NT2/D1 (cell line): ENCODE measurements at regions not wholly inside any gene's neighbourhood (a gene's known extent, or its start where the extent isn't known, plus 50 kb on each side); places are given as distances from the start of the nearest gene placed in this dataset.

Source experiments
- DNase-seq: peaks from one replicate; pipeline ENCODE4 v3.0.0-alpha.2; 2011; ENCODE audit warnings: low read depth, low spot score
- H3K27me3 ChIP-seq: 2 replicates; pipeline ENCODE4 v1.6.0; 2011; ENCODE audit warnings: mild to moderate bottlenecking; ENCODE audit not compliant: insufficient read length, insufficient read depth
- H3K36me3 ChIP-seq: 2 replicates; pipeline ENCODE4 v1.6.1; 2011; ENCODE audit warnings: mild to moderate bottlenecking, low read length, mixed read lengths; ENCODE audit not compliant: insufficient read depth, insufficient read length
- H3K4me1 ChIP-seq: 2 replicates; pipeline ENCODE4 v1.5.1; 2011; ENCODE audit not compliant: insufficient read depth, insufficient read length
- H3K4me3 ChIP-seq: 2 replicates; pipeline ENCODE4 v1.5.1; 2011; ENCODE audit warnings: low read depth; ENCODE audit not compliant: insufficient read length
- H3K9ac ChIP-seq: 2 replicates; pipeline ENCODE4 v1.6.0; 2011; ENCODE audit warnings: low read depth; ENCODE audit not compliant: insufficient read length
- H3K9me3 ChIP-seq: 2 replicates; pipeline ENCODE4 v1.5.1; 2011; ENCODE audit warnings: mild to moderate bottlenecking, low read length; ENCODE audit not compliant: insufficient read depth
- SUZ12 ChIP-seq: IDR thresholded peaks from 2 replicates; pipeline ENCODE4 v1.6.1; 2011; ENCODE audit not compliant: insufficient read length, insufficient read depth; ENCODE audit errors: extremely low read depth
- YY1 ChIP-seq: IDR thresholded peaks from 2 replicates; pipeline ENCODE4 v1.6.1; 2011; ENCODE audit not compliant: insufficient read length, insufficient read depth
- ZNF274 ChIP-seq: IDR thresholded peaks from 2 replicates; pipeline ENCODE4 v1.6.1; 2011; ENCODE audit warnings: mild to moderate bottlenecking, low read depth, low read length

DNA sequence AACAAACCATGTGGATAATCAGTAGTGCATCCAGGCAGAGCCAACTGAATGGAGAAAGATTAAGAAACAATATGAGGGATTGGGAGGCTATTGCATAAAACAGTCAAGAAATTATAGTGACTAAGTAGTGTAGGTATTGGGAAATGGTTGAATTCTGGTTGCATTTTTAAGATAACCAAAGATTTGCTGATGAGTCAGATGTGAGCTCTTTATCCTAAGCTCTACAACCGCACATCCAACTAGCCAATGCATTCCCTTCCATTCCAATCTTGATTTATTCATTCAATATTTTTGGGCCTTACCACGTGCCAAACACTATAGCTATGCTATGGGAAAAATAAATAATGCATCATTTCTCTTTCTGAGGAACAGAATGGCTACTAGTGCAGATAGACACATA lies 524.5 kb upstream of the RGMB start:
- H3K4me1 ChIP-seq: no peaks in the 10 kb centered on the region
- no peak for TF ChIP-seq SUZ12
- no peak for DNase-seq

DNA sequence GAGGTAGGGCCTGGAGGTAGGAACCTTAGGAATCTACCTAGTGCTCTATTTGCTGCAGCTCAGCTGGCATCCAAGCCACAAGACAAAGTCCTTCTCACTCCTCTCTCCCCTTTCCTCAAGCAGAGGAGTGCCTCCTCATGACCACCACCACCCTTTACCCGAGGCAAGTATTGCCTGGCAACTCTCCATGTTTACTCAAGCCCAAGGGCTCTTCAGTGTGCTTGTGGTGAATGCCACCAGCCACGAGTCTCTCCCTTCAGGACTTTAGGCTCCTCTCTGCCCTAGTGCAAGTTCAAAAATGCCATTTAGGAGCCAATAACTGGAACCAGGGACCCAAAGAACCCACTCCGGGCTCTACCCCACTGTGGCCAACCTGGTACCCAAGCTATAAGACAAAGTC lies 514.5 kb upstream of the RGMB start:
- no peak overlapping the region for H3K9ac ChIP-seq
- DNase-seq: no peak
- no peak for TF ChIP-seq YY1
- no peak for TF ChIP-seq SUZ12
- TF ChIP-seq ZNF274: no peak
- no peaks in the 10 kb centered on the region for H3K27me3 ChIP-seq
- H3K4me1 ChIP-seq: no peaks in the 10 kb centered on the region
- no peaks in the 10 kb centered on the region for H3K9me3 ChIP-seq
- no peaks in the 10 kb centered on the region for H3K36me3 ChIP-seq
- H3K4me3 ChIP-seq: no peak overlapping the region

More for the DNA sequence above, 524.5 kb upstream of the RGMB start:
- no peaks in the 10 kb centered on the region for H3K36me3 ChIP-seq
- no peak overlapping the region for H3K9ac ChIP-seq
- H3K27me3 ChIP-seq: no peaks in the 10 kb centered on the region
- H3K4me3 ChIP-seq: no peak overlapping the region
- no peaks in the 10 kb centered on the region for H3K9me3 ChIP-seq

DNA sequence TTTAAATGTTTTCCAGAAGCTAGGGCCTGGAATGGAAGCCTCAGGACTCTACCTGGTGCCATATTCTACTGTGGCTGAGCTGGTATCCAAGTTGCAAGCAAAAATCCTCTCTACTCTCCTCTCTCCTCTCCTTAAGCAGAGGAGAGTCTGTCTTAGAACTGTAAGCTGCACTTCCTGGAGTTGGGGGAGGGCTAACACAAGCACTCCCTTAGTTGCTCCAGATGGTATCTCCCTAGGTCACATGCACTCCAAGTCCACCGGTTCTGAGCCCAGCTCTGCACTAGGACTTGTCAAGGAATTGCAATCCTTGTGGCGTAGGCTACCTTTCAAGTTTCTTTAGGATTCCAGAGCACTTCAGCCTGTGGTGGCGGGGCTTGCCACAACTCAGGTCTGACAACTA lies 513.9 kb upstream of the RGMB start:
- DNase-seq: no peak
- no peaks in the 10 kb centered on the region for H3K4me1 ChIP-seq
- no peaks in the 10 kb centered on the region for H3K9me3 ChIP-seq
- H3K4me3 ChIP-seq: no peak overlapping the region
- no peak overlapping the region for H3K9ac ChIP-seq
- TF ChIP-seq ZNF274: no peak
- no peaks in the 10 kb centered on the region for H3K27me3 ChIP-seq
- H3K36me3 ChIP-seq: no peaks in the 10 kb centered on the region

DNA sequence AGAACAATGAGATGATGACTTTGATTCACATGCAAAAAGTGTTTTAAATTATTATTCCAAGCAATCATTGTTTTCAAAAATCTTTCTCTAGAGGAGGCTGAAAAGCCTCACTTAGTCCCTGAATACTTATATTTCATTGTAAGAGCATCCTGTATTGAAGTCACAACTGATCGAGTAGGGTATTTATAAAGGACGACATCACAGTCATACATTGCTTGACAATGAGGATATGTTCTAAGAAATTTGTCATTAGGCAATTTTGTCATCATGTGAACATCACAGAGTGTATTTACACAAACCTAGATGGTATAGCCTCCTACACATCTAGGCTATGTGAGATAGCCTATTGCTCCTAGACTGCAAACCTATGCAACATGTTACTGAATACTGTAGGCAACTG lies 510.4 kb upstream of the RGMB start:
- Histone ChIP-seq H3K4me3 (no peak overlapping the region), H3K36me3 (no peaks in the 10 kb centered on the region), H3K9me3 (no peaks in the 10 kb centered on the region), H3K4me1 (no peaks in the 10 kb centered on the region), H3K27me3 (no peaks in the 10 kb centered on the region), H3K9ac (no peak overlapping the region)
- DNase-seq: no peak
- no peak for TF ChIP-seq YY1
- no peak for TF ChIP-seq SUZ12
- no peak for TF ChIP-seq ZNF274

DNA sequence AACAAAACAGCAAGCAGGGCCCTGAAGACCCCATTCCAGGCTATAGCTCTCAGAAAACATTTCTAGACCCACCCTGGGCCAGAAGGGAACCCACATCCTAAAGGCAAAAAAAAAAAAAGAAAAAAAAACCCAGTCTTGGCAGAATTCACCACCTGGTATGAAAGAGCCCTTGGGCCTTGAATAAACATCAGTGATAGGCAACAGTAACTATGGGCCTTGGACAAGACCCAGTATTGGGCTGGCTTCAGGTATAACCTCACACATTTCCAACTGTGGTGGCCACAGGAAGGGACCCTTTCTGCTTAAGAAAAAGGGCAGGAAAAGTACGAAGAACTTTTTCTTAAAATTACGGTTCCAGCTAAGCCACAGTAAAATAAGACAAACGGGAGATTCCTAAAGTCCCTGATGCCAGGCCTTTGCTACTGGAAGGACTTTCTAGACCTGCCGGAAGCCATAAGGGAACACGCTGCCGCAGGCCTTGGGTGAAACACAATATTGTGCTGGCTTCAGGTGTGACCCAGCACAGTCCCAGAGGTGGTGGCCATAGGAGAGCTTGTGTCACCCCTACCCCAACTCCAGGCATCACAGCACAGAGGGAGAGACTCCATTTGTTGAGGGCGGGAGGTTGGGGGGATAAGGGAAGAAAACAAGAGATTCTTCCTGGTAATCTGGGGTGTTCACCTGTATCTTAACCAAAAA lies 505.2 kb upstream of the RGMB start:
- Histone ChIP-seq H3K36me3 (no peaks in the 10 kb centered on the region), H3K9me3 (no peaks in the 10 kb centered on the region), H3K9ac (no peak overlapping the region), H3K27me3 (no peaks in the 10 kb centered on the region), H3K4me3 (no peak overlapping the region), H3K4me1 (no peaks in the 10 kb centered on the region)
- no peak for TF ChIP-seq SUZ12
- TF ChIP-seq YY1: no peak
- TF ChIP-seq ZNF274: no peak
- no peak for DNase-seq

DNA sequence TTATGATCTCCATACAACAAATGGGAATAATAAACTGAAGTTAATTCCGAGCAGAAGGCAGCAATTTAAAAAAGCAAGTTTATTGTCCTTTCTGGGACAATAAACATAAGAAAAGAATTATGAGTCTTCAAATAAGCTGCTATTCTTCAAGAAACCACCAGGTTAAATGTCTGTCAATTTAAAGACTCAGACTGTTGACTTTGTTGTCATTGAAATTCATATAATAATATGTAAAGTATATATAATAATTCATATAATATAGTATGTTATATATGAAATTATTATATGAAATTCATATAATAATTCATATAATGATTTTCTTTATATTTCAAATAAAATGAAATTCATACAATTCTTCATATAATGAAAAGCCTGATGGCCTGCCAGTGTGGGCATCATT lies 497.5 kb upstream of the RGMB start:
- H3K4me3 ChIP-seq: no peak overlapping the region
- no peaks in the 10 kb centered on the region for H3K36me3 ChIP-seq
- H3K4me1 ChIP-seq: no peaks in the 10 kb centered on the region
- TF ChIP-seq ZNF274: no peak
- H3K9me3 ChIP-seq: no peaks in the 10 kb centered on the region
- H3K9ac ChIP-seq: no peak overlapping the region
- no peak for DNase-seq
- no peaks in the 10 kb centered on the region for H3K27me3 ChIP-seq

DNA sequence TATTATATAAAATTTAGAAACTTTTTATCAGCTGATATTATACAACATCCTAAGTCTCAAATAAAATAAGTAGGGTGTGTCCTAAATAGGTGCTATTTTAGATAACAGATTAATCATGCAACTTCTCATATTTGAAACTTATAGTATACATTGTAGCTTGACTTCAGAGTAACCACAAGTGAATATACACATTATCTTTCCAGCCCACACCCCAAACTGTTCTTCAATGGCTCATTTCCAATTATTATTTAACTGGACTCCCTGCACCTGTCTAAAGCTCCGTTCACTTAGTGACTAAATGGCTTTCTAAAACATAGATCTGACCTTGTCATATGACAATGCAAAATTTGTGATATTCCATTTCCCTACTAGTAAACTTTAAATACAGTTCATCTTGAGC lies 490.9 kb upstream of the RGMB start:
- H3K4me1 ChIP-seq: no peaks in the 10 kb centered on the region
- H3K9ac ChIP-seq: no peak overlapping the region
- no peaks in the 10 kb centered on the region for H3K27me3 ChIP-seq
- no peak for TF ChIP-seq YY1
- TF ChIP-seq SUZ12: no peak
- no peak for TF ChIP-seq ZNF274
- no peaks in the 10 kb centered on the region for H3K9me3 ChIP-seq
- no peaks in the 10 kb centered on the region for H3K36me3 ChIP-seq
- no peak for DNase-seq
- no peak overlapping the region for H3K4me3 ChIP-seq

DNA sequence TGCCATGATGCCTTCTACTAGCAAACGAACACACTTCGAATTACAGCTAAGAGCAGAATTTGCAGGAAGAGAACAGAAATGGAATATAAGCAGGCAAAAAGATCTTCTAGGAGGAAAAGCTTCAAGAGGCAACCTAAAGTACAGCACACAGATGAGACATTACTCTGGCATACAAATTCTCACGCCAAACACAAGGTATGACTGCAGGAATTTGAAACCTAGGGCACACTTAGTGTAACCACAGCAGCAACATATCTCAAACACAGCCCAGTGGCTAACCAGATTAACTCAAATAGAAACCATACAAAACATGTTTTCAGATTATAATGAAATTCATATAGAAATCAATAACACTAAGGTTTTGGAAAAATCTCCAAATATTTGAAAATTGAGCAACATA lies 481.0 kb upstream of the RGMB start:
- DNase-seq: no peak
- TF ChIP-seq ZNF274: no peak
- TF ChIP-seq YY1: no peak
- no peak for TF ChIP-seq SUZ12
- no peaks in the 10 kb centered on the region for H3K4me1 ChIP-seq
- H3K9ac ChIP-seq: no peak overlapping the region
- H3K36me3 ChIP-seq: no peaks in the 10 kb centered on the region
- no peaks in the 10 kb centered on the region for H3K27me3 ChIP-seq
- H3K9me3 ChIP-seq: no peaks in the 10 kb centered on the region
- H3K4me3 ChIP-seq: no peak overlapping the region
